ENCODE measurements at regions not wholly inside any gene's neighbourhood (a gene's known extent, or its start where the extent isn't known, plus 50 kb on each side); places are given as distances from the start of the nearest gene placed in this dataset.

DNA sequence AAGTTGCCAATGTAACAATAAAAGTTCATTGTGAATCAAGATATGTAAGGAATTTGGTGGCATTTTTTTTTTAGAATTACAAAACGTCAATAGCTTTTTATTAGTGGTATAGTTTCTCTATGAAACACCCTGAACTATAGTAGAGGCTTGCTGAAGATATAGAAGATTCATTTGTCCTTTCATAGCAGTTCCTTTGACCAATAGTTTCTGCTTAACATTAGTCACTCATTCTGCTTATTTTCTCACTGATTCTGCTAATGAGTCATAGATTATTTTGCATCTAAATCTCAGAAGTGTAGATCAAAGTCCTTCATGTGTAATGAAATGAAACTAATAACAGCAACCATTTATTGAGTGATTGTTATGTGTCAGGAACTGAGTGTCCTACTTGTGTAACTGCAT is 205.0 kb upstream of the TET2 start:
- Histone ChIP-seq H3K79me2 (ENCODE audit: insufficient read depth, low read length) (no peaks in the 10 kb centered on the region), H3K36me3 (ENCODE audit: insufficient read depth, low read length) (no peaks in the 10 kb centered on the region)

DNA sequence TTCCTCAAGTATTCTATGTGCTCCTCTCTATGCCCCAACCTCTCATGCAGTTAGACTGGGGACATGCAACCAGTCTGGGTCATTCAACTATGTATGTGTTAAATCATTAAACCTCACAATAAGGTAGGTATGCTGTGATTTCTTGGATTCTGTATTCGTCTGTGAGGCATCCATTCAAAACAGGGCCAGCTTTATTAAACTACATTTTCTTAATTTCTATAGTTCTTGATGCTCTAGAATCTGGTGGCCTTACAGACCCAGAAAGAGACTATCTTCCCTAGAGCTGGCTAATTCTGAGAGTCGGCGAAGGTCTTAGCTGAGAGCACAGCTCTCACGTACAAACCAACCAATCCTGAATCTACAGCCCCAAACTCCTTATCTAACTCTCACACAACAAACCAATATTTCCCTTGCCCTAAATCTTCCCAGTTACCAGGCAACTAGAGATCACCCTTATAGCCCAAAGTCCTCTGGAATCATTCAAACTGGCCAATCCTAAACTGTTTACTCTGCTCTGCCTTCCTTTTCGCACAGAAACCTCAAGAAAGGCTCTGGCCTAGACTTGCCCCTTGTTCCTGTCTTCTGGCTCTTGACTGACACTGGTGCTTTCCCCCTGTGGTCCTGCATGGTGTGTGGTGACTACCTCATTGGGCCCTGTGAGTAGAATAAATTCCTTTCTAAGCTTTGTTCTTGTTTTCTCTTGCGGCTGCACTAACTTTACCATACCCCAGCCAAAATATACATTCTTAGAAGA is 203.5 kb upstream of the TET2 start:
- TF ChIP-seq EZH2 (IDR thresholded peaks at IDR 0.05; ENCODE audit: borderline replicate concordance, low read length) = no peak
- TF ChIP-seq, protein P1, sequence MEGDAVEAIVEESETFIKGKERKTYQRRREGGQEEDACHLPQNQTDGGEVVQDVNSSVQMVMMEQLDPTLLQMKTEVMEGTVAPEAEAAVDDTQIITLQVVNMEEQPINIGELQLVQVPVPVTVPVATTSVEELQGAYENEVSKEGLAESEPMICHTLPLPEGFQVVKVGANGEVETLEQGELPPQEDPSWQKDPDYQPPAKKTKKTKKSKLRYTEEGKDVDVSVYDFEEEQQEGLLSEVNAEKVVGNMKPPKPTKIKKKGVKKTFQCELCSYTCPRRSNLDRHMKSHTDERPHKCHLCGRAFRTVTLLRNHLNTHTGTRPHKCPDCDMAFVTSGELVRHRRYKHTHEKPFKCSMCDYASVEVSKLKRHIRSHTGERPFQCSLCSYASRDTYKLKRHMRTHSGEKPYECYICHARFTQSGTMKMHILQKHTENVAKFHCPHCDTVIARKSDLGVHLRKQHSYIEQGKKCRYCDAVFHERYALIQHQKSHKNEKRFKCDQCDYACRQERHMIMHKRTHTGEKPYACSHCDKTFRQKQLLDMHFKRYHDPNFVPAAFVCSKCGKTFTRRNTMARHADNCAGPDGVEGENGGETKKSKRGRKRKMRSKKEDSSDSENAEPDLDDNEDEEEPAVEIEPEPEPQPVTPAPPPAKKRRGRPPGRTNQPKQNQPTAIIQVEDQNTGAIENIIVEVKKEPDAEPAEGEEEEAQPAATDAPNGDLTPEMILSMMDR (IDR thresholded peaks at IDR 0.05; ENCODE audit: low read length) = no peak
- H3K4me3 ChIP-seq (ENCODE audit: low read depth, low read length, poor library complexity, severe bottlenecking) = no peak overlapping the region

More for the DNA sequence above, 205.0 kb upstream of the TET2 start:
- Histone ChIP-seq H3K9me2 (ENCODE audit: low read depth, low read length) (no peaks in the 10 kb centered on the region), H4K20me1 (ENCODE audit: insufficient read depth, low read length) (no peaks in the 10 kb centered on the region), H3K9me3 (ENCODE audit: low read length) (no peaks in the 10 kb centered on the region), H3K4me2 (ENCODE audit: low read length) (no peak overlapping the region), H2AFZ (ENCODE audit: low read length) (no peak overlapping the region), H3K9ac (ENCODE audit: low read length) (no peak overlapping the region), H3K27ac (ENCODE audit: low read depth, low read length, poor library complexity, severe bottlenecking) (no peak overlapping the region), H3F3A (ENCODE audit: insufficient read depth, low read length) (no peaks in the 10 kb centered on the region), H3K27me3 (ENCODE audit: insufficient read depth, low read length) (no peaks in the 10 kb centered on the region), H3K4me1 (ENCODE audit: insufficient read depth, low read length, severe bottlenecking) (no peaks in the 10 kb centered on the region), H3K4me3 (ENCODE audit: low read depth, low read length, poor library complexity, severe bottlenecking) (no peak overlapping the region)
- TF ChIP-seq, protein P1 (IDR thresholded peaks at IDR 0.05; ENCODE audit: low read length) = no peak
- no peak for TF ChIP-seq EZH2 (IDR thresholded peaks at IDR 0.05; ENCODE audit: borderline replicate concordance, low read length)

DNA sequence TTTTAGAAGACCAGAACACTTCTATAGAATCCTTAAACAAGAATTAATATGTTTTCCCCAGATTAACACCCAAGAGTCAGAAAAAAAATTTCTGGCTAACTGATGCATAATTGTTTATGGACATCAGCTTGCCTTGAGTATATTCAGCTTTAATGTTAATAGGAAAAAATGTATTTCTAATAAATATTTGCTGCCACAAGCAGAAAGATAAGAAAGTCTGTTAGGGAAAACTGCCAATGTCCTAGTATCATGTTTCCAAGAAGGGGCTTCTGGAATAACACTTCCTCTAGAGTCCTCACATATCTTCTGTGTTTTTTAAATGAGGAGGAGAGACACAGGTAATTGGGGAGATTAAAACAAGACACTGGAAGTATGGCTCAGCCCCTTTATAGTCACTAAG is 202.1 kb upstream of the TET2 start:
- Histone ChIP-seq H3K79me2 (ENCODE audit: insufficient read depth, low read length) (no peaks in the 10 kb centered on the region), H3K36me3 (ENCODE audit: insufficient read depth, low read length) (no peaks in the 10 kb centered on the region), H3K4me1 (ENCODE audit: insufficient read depth, low read length, severe bottlenecking) (no peaks in the 10 kb centered on the region), H2AFZ (ENCODE audit: low read length) (no peak overlapping the region), H3K4me2 (ENCODE audit: low read length) (no peak overlapping the region), H3K27me3 (ENCODE audit: insufficient read depth, low read length) (no peaks in the 10 kb centered on the region), H3K27ac (ENCODE audit: low read depth, low read length, poor library complexity, severe bottlenecking) (no peak overlapping the region), H3F3A (ENCODE audit: insufficient read depth, low read length) (no peaks in the 10 kb centered on the region), H3K9me3 (ENCODE audit: low read length) (no peaks in the 10 kb centered on the region), H4K20me1 (ENCODE audit: insufficient read depth, low read length) (no peaks in the 10 kb centered on the region), H3K9me2 (ENCODE audit: low read depth, low read length) (no peaks in the 10 kb centered on the region), H3K9ac (ENCODE audit: low read length) (no peak overlapping the region), H3K4me3 (ENCODE audit: low read depth, low read length, poor library complexity, severe bottlenecking) (no peak overlapping the region)
- TF ChIP-seq, protein P1 (IDR thresholded peaks at IDR 0.05; ENCODE audit: low read length) = no peak
- TF ChIP-seq EZH2 (IDR thresholded peaks at IDR 0.05; ENCODE audit: borderline replicate concordance, low read length) = no peak

More for the DNA sequence above, 203.5 kb upstream of the TET2 start:
- Histone ChIP-seq H3K27ac (ENCODE audit: low read depth, low read length, poor library complexity, severe bottlenecking) (no peak overlapping the region), H3K9me3 (ENCODE audit: low read length) (no peaks in the 10 kb centered on the region), H3K79me2 (ENCODE audit: insufficient read depth, low read length) (no peaks in the 10 kb centered on the region), H3K36me3 (ENCODE audit: insufficient read depth, low read length) (no peaks in the 10 kb centered on the region), H3K9me2 (ENCODE audit: low read depth, low read length) (no peaks in the 10 kb centered on the region), H3K4me1 (ENCODE audit: insufficient read depth, low read length, severe bottlenecking) (no peaks in the 10 kb centered on the region), H3K4me2 (ENCODE audit: low read length) (no peak overlapping the region), H3F3A (ENCODE audit: insufficient read depth, low read length) (no peaks in the 10 kb centered on the region), H3K9ac (ENCODE audit: low read length) (no peak overlapping the region), H2AFZ (ENCODE audit: low read length) (no peak overlapping the region), H4K20me1 (ENCODE audit: insufficient read depth, low read length) (no peaks in the 10 kb centered on the region), H3K27me3 (ENCODE audit: insufficient read depth, low read length) (no peaks in the 10 kb centered on the region)
